T-helper 1 cell (primary cell): ENCODE measurements at regions not wholly inside any gene's neighbourhood (a gene's known extent, or its start where the extent isn't known, plus 50 kb on each side); places are given as distances from the start of the nearest gene placed in this dataset.

Source experiments
- DNase-seq, 5 donors: peaks; one replicate each; pipeline ENCODE4 v3.0.0-alpha.2; 2012 to 2020

DNA sequence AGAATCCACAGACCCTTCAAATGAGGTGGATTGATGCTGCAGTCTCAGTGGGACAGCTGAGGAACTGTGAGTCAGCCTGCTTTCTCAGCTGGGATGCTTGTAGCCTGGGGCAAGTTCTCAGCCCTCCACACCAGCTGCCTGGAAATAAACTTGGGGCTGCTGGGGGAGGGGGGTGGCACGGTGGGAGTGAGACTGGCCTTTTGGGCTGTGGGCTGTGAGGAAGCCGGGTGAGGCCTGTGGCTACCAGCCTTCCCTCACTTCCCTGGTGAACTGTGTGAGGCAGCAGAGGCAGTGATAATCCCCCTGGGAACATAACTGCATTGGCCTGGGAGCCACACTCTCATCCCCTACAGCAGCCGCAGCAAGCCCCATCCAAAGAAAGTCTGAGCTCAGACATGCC lies 114.5 kb upstream of the GUCY1A1 start:
- DNase-seq, result no peak

GRCh38 chr4:155548173-155548572 lies 118.5 kb upstream of the GUCY1A1 start:
- no peak for DNase-seq

DNA sequence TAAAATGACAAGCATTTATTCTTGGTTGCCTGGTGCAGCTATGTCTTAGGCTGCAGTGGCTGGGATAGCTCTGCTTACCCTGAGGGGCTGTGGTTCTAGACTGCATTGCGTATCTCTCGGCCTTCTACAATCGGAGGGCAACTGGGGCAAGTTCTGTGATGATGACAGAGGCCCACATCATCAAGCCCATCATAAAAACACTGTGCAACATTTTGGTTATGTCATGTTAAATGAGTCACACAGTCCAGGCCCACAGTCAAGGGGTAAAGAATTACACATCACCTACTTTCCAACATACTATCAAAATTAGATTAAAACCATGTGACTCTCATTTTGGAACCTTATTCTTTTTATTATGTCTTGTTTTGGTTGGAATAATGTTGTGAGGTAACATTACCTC lies 120.2 kb upstream of the GUCY1A1 start:
- no peak for DNase-seq

- no peak for DNase-seq
These were observed 121.2 kb upstream of the GUCY1A1 start for GRCh38 chr4:155545456-155545855.

- no peak for DNase-seq
These were observed 122.1 kb upstream of the GUCY1A1 start for GRCh38 chr4:155544547-155544946.

DNA sequence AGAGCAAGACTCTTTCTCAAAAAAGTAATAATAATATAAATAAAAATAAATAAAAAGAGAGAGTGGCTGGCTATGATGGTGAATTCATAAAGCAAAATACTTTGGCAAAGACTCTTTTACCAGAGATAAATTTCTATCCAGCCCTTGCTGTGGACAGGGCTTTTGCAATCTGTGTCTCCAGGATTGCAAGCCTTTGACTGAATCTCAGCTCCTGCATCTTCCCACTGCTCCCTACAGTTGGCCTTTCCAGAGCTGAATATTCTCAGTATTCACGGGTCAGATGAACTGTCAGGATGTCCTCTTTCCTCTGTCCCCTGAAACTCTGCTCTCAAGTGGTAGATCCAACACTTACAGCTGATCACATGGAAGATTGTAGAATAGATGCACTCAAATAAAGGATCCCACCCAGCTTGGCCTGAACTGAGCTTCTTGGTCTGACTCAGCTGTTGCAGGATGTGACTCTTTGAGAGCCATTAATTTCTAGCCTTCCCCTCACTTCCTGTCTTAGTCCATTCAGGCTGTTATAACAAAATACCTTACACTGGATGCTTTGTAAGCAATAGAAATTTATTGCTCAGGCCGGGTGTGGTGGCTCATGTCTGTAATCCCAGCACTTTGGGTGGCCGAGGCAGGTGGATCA lies 123.4 kb upstream of the GUCY1A1 start:
- DNase-seq, result peak in 1 of 5 donors; percentile 1

DNA sequence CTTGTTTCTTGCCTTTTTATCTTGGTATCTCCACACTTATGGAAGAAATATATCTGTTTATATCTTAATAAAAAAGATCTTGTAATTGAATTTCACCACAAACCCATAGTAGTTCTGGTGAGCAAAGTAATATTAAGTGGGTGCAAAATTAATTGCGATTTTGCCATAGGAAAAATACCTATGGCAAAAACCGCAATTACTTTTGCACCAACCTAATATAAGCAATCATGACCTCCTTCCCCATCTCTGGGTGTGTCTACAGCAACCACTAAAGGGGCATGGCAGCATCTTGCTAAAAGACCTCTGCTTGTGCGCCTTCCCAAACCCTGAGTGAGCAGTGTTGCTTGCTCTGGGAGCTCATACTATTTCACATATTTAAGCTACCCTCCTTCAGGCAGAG lies 124.2 kb upstream of the GUCY1A1 start:
- DNase-seq, result no peak

- no peak for DNase-seq
These were observed 124.9 kb upstream of the GUCY1A1 start for GRCh38 chr4:155541716-155542115.

- no peak for DNase-seq
These were observed 126.0 kb upstream of the GUCY1A1 start for GRCh38 chr4:155540698-155541097.

DNA sequence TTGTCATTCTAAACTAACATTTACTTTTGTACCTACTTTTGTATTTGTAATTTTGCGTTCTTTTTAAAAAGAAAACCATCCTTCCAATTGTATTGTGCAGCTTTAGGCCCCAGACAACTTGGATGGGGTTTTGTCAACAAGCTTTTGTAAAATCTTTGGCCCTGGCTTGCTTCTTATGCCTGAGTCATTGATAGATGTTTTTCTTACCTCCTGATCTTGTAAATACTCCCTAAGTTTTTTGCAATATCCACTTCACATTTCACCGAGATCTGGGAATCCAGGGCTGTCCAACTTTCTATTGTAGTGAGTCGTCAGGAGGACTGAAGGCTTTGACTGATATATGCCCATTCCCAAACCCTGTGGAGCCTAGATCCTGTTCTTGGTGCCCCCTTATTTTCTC lies 126.9 kb upstream of the GUCY1A1 start:
- DNase-seq, result no peak

GRCh38 chr4:155535802-155536454 lies 130.7 kb upstream of the GUCY1A1 start:
- no peak for DNase-seq

DNA sequence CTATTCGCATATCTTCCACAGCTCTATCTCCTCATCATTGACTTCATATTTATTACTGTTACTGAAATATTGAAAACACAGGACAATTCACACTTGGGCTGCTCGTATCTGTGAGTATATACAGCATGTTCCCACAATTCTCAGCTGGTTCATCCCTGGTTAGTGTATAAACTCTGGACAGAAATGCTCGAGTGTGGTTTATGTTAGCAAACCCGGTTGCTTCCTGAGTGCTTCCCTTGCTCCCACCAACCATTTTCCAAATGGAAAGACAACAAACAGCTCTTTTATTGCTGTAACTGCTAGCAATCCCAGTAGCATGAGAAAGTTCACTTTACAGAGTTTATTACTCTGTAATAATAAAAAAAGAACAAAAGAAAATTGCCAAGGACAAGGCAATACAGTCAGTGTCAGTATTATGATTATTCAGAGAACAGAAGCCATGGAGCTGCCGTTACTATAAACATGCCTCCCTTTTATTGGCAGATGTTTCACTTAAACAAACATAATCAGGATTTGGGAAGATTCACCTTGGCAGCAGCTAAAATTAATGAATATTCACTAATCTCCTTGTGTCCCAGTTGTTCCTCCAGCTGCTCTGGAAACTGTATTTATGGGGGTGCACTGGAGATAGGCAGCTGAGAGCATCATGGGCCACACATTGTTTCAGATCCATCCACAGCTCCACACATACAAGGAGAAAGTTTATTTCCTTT lies 134.1 kb upstream of the GUCY1A1 start:
- no peak for DNase-seq

DNA sequence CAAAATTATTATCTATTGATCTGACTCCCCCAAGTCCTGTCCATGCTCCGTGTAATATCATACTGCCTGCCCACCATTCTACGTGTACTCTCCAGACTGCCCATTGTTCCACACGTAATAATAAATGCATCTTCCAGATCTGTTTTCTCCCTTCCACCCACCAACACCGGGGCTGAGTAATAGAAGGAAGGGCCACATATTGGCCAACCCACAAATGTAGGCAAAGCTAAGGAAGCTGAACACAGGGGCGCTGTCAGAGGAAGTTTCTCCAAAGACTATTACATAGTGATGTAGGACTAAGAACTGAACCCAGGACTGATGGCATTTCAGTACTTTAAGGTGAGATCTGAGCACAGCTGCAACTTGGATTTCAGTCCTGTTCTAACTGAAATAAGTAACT lies 135.8 kb upstream of the GUCY1A1 start:
- no peak for DNase-seq

- DNase-seq, result no peak
These were observed 136.4 kb upstream of the GUCY1A1 start for GRCh38 chr4:155530290-155530689.

DNA sequence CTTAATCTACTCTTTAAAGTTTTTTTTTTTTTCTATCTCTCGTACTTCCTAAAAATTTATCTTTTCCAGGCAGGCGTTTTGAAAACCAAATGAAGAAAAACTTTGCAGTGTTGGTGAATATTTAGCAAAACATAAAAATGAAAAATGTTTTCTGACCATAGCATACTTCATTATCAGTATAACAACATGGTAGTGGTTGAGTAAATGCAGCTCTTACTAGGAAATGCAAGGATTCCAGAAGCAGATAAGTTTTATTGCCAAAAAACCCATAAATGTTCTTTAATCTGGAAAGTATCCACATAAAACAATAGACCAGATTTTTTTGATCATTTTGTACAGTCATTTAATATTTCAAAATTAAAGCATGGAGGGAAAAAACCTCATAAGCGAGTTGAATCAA lies 136.9 kb upstream of the GUCY1A1 start:
- DNase-seq, result no peak

- DNase-seq, result no peak
These were observed 137.4 kb upstream of the GUCY1A1 start for GRCh38 chr4:155529272-155529671.

DNA sequence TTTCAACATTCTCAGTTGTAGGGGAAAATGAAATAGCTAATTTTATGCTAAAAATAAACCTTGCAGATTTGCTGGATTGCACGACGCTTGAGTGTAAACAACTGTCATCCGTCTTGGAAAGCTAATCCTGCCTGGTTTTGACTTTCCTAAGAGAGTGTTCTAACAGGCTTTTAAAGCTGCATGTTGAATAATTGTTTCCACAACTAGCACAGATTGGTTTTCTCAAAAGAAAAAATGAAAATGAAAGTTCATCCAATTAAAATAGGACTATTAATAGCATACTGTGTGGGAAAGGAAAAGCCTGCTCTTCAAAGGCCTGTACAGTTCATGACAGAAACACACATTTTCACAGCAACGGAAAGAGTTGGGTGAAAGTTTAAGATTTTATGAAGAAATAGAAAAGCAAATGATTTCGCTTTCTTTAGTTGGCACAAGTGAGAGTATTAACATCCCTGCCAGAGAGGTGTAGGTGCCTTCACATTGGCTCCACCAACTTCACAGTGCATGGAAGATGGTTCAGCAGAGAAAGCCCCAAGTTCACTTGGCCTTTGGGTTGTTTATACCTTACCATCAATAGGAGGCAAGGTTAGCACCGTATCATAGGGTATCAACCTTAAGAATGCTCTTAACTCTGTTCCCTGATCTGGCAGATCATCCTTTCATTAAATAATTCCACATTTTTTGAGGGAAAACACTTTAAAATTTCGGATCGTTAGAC lies 140.0 kb upstream of the GUCY1A1 start:
- no peak for DNase-seq

GRCh38 chr4:155524926-155525455 lies 141.7 kb upstream of the GUCY1A1 start:
- DNase-seq, result no peak

- DNase-seq, result no peak
These were observed 143.3 kb upstream of the GUCY1A1 start for GRCh38 chr4:155523358-155523757.

DNA sequence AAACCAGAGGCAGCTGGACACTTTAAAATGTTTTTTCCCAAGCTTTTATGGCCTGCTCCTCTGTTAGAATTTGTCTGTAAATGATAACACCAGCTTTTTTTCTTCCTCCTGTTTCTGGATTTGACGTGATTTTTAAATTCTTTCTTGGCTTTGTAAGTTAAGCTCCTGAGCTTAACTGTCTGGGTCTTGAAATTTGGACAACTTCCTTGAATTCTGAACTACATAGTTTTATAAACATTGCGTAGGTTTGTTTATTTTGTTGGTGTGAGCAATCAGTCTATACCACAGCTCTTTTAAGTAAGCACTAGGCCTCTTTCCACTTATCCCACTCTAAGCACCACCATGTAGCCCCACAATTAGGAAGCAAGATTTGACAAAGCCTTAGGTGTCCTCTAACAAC lies 144.4 kb upstream of the GUCY1A1 start:
- no peak for DNase-seq

GRCh38 chr4:155521382-155521781 lies 144.6 kb upstream of the MAP9 start:
- no peak for DNase-seq

- DNase-seq, result no peak
These were observed 138.8 kb upstream of the MAP9 start for GRCh38 chr4:155515444-155516075.

DNA sequence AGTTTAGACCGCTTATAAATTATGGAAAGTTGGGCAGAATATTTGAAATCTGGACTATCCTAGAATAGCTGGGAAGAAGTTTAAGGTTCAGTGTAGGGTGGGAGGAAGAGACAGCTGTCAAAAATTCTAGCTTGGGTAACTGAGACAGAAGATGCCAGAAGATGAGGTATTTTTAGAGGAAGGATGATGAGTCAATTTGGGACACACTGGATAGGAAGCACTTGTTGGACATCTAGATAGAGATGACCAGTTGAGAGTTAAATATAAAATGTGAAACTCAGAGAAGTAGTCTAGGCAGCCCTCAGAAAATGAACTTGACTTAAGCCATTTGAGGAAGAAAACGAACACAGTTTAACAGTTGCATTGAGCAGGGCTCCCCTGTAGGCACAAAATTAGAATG lies 137.9 kb upstream of the MAP9 start:
- DNase-seq, result no peak
